ENCODE measurements at regions not wholly inside any gene's neighbourhood (a gene's known extent, or its start where the extent isn't known, plus 50 kb on each side); places are given as distances from the start of the nearest gene placed in this dataset.

DNA sequence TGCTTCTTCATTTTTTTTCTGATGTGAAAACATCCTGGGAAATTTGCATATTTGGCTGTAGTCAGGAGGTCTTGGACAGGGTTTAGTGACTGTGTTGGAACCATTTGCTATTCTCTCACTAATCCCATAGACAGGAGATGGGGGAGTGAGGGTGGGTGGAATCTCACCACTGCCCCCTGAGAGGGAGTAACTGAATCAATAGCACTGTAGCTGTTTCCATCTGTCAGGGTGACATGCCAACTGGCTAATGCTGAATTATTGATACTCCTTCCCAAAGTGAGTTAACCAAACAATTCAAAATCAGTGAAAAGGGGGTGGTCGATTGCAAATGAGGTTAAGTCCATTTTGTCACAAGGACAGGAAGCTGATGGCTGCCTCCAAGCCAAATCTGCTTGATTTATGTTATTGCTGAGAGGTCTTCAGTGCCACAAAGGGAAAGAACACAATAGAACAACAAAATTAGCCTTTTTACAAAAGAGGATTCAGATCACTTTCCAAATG is 55.1 kb upstream of the B3GAT2 start:
- TF ChIP-seq SIN3A (IDR thresholded peaks at IDR 0.05; ENCODE audit: borderline replicate concordance, insufficient read depth, low read length): no peak
- no peak for TF ChIP-seq TAF1 (IDR thresholded peaks at IDR 0.05; ENCODE audit: borderline replicate concordance, insufficient read depth, low read length)
- TF ChIP-seq POLR2AphosphoS5 (IDR thresholded peaks at IDR 0.05; ENCODE audit: low read depth, low read length): no peak
- TF ChIP-seq, protein P1, sequence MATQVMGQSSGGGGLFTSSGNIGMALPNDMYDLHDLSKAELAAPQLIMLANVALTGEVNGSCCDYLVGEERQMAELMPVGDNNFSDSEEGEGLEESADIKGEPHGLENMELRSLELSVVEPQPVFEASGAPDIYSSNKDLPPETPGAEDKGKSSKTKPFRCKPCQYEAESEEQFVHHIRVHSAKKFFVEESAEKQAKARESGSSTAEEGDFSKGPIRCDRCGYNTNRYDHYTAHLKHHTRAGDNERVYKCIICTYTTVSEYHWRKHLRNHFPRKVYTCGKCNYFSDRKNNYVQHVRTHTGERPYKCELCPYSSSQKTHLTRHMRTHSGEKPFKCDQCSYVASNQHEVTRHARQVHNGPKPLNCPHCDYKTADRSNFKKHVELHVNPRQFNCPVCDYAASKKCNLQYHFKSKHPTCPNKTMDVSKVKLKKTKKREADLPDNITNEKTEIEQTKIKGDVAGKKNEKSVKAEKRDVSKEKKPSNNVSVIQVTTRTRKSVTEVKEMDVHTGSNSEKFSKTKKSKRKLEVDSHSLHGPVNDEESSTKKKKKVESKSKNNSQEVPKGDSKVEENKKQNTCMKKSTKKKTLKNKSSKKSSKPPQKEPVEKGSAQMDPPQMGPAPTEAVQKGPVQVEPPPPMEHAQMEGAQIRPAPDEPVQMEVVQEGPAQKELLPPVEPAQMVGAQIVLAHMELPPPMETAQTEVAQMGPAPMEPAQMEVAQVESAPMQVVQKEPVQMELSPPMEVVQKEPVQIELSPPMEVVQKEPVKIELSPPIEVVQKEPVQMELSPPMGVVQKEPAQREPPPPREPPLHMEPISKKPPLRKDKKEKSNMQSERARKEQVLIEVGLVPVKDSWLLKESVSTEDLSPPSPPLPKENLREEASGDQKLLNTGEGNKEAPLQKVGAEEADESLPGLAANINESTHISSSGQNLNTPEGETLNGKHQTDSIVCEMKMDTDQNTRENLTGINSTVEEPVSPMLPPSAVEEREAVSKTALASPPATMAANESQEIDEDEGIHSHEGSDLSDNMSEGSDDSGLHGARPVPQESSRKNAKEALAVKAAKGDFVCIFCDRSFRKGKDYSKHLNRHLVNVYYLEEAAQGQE (IDR thresholded peaks at IDR 0.05; ENCODE audit: insufficient read depth in 1 of 2, low read depth in 2 of 2, low read length in 2 of 2): no peak
- TF ChIP-seq FOXP2 (optimal IDR thresholded peaks at IDR 0.05; ENCODE audit: borderline replicate concordance, extremely low read depth, extremely low read length, insufficient read depth): no peak

DNA sequence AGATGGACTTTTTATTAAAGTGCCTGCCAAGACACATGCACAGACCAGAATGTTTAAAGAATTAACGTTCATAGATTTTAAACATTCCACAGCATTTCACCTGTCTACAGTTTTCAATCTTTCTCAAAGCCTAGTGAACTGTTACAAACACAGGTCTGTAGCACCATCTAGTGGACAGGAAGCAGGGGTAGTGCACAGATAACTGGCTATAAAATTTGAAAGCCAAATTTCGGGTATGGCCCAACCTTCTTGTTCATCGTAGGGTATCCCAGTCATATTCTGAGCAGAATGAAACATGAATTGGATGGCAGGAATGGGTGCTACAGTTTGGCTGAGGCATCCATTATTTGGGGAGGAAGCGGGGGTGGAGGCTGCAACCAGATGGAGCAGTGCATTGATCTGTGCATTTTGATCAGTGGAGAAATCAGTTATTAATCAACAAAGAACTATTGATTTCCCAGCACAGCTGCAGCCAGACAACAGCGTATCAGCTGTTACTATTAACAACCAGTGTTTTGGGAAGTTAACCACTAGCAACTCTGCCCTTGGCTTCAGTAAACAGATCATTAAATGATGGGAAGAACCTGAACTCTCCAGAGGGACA is 56.1 kb upstream of the B3GAT2 start:
- no peak for TF ChIP-seq POLR2AphosphoS5 (IDR thresholded peaks at IDR 0.05; ENCODE audit: low read depth, low read length)
- TF ChIP-seq, protein P1 (IDR thresholded peaks at IDR 0.05; ENCODE audit: insufficient read depth in 1 of 2, low read depth in 2 of 2, low read length in 2 of 2): no peak

DNA sequence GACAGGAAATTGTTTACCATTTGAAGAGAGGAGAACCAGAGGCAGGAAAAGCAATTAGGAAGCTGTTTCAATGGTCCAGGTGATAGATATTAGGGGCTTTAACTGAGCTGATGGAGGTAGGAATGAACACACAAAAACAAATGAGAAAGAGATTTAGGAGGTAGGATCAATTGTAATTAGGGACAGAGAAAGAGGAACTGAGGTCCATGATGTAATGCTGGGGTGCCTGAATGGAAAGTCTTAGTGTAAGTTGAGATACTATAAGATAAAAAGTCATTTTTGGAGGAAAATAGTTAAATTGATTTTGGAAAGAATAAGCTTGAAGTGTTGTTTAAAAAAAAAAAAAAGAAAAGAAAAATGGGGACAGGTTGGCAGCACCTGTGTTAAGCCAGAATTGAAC is 58.5 kb upstream of the B3GAT2 start:
- no peak for TF ChIP-seq POLR2AphosphoS5 (IDR thresholded peaks at IDR 0.05; ENCODE audit: low read depth, low read length)
- no peak for TF ChIP-seq FOXP2 (optimal IDR thresholded peaks at IDR 0.05; ENCODE audit: borderline replicate concordance, extremely low read depth, extremely low read length, insufficient read depth)
- TF ChIP-seq SIN3A (IDR thresholded peaks at IDR 0.05; ENCODE audit: borderline replicate concordance, insufficient read depth, low read length): no peak
- no peak for TF ChIP-seq TAF1 (IDR thresholded peaks at IDR 0.05; ENCODE audit: borderline replicate concordance, insufficient read depth, low read length)
- TF ChIP-seq, protein P1 (IDR thresholded peaks at IDR 0.05; ENCODE audit: insufficient read depth in 1 of 2, low read depth in 2 of 2, low read length in 2 of 2): no peak

DNA sequence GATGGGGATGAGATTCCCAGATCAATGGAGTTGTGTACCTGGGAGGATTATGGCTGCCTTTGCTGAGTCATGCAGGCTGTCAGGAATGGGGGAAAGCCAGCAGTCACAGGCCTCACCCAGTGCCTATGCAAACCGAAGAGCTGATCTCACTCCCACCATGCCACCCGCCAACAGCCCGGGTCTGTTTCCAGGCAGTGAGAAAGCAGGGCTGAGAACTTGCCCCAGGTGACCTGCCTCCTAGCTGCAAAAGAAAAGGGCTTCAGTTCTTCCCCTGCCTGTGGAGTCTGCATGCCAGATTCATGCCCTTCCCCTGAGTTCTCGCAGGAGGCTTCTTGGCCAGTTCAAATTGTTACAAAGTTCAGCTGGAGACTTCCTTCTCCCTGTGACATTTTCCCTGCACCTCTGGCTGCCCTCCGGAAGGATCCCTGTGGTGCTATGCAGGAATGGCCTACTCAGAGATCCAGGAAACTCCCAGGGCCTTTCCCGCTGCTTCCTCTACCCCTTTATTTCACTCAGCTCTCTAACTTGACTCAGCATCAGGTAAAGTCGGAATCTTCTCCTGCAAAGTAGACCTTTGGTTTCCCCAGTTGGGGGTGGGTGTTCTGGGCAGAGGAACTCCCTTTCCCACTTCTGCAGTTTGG is 71.5 kb upstream of the B3GAT2 start:
- TF ChIP-seq POLR2AphosphoS5 (IDR thresholded peaks at IDR 0.05; ENCODE audit: low read depth, low read length): no peak

DNA sequence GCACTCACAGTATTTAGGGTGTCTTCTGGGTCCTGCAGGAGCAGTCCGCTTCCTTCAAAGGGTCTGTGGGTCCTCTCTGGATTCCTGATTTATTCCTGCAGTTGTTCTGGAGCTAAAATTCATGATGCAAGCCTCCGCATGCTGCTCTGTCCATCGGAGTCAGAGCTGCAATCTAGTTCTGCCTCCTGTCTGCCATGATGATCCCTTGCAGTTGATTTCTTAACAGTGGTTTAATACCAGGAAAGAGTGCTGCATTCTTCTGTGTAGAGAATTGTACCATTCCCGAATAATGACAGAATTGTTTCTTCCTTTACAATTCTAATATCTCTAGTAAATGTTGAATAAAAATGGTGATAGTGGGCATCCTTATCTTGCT is 72.0 kb upstream of the B3GAT2 start:
- TF ChIP-seq, protein P1 (IDR thresholded peaks at IDR 0.05; ENCODE audit: insufficient read depth in 1 of 2, low read depth in 2 of 2, low read length in 2 of 2): no peak
- TF ChIP-seq POLR2AphosphoS5 (IDR thresholded peaks at IDR 0.05; ENCODE audit: low read depth, low read length) (no peak), SIN3A (IDR thresholded peaks at IDR 0.05; ENCODE audit: borderline replicate concordance, insufficient read depth, low read length) (no peak)

Data from PFSK-1 (cell line).